NK-92 (cell line): ENCODE measurements at regions not wholly inside any gene's neighbourhood (a gene's known extent, or its start where the extent isn't known, plus 50 kb on each side); places are given as distances from the start of the nearest gene placed in this dataset.

ENCODE experiments used
- DNase-seq: peaks from one replicate; lab custom pipeline; 2025; ENCODE audit not compliant: unreplicated experiment; lab: John Stamatoyannopoulos, UW

- no peak for DNase-seq
Measured at GRCh38 chr10:43772171-43772570, 123.5 kb upstream of the ZNF32 start.

- DNase-seq: no peak
Measured at GRCh38 chr10:43771675-43772074, 123.0 kb upstream of the ZNF32 start.

GRCh38 chr10:43765516-43765915, 116.8 kb upstream of the ZNF32 start:
- DNase-seq: no peak

GRCh38 chr10:43763846-43764245, 115.2 kb upstream of the ZNF32 start:
- no peak for DNase-seq

- no peak for DNase-seq
Measured at GRCh38 chr10:43760514-43760913, 111.8 kb upstream of the ZNF32 start.

- no peak for DNase-seq
Measured at GRCh38 chr10:43759216-43759615, 110.5 kb upstream of the ZNF32 start.

- DNase-seq: no peak
Measured at GRCh38 chr10:43756341-43756740, 107.7 kb upstream of the ZNF32 start.

- DNase-seq: no peak
Measured at GRCh38 chr10:43754569-43755260, 106.0 kb upstream of the ZNF32 start.

GRCh38 chr10:43753397-43754061, 104.8 kb upstream of the ZNF32 start:
- DNase-seq: no peak

GRCh38 chr10:43752682-43753081, 104.0 kb upstream of the ZNF32 start:
- no peak for DNase-seq

- no peak for DNase-seq
Measured at GRCh38 chr10:43751646-43752045, 103.0 kb upstream of the ZNF32 start.

- DNase-seq: no peak
Measured at GRCh38 chr10:43749940-43750552, 101.4 kb upstream of the ZNF32 start.

GRCh38 chr10:43749145-43749576, 100.5 kb upstream of the ZNF32 start:
- no peak for DNase-seq

- no peak for DNase-seq
Measured at GRCh38 chr10:43748560-43748959, 99.9 kb upstream of the ZNF32 start.

GRCh38 chr10:43746906-43747305, 98.2 kb upstream of the ZNF32 start:
- DNase-seq: no peak

- DNase-seq: no peak
Measured at GRCh38 chr10:43739161-43739560, 90.5 kb upstream of the ZNF32 start.

GRCh38 chr10:43737003-43737402, 88.3 kb upstream of the ZNF32 start:
- no peak for DNase-seq

GRCh38 chr10:43735907-43736306, 87.2 kb upstream of the ZNF32 start:
- DNase-seq: no peak

- no peak for DNase-seq
Measured at GRCh38 chr10:43734716-43735115, 86.0 kb upstream of the ZNF32 start.

- no peak for DNase-seq
Measured at GRCh38 chr10:43731486-43731885, 82.8 kb upstream of the ZNF32 start.

GRCh38 chr10:43728425-43728824, 79.7 kb upstream of the ZNF32 start:
- no peak for DNase-seq

GRCh38 chr10:43727935-43728334, 79.3 kb upstream of the ZNF32 start:
- DNase-seq: no peak
